K562 (cell line): ENCODE measurements at regions not wholly inside any gene's neighbourhood (a gene's known extent, or its start where the extent isn't known, plus 50 kb on each side); places are given as distances from the start of the nearest gene placed in this dataset.
"Not testable (repeated sequence)": the region's sequence is repeated elsewhere in the genome, so short reads cannot be mapped to it uniquely, and the experiment has no call there.

Experiments used
- ATAC-seq: fragments of 200-7000 bp; cut with Tn5 transposase; 3 replicates; pipeline ENCODE4 v1.9.1; 2020; ENCODE audit warnings: moderate library complexity
- BruUV-seq: library from RNA; stranded (reverse); fragments of 400-500 nt; replicated peaks from 2 replicates; lab custom pipeline; 2021; lab: Mats Ljungman, UMichigan
- CTCF ChIA-PET: fragments of 300-600 bp; formaldehyde crosslinking; extraction: SDS; loops from one replicate; lab custom pipeline; 2021; ENCODE audit warnings: low intra/inter-chr PET ratio; lab: Yijun Ruan, JAX
- POLR2A ChIA-PET: fragments of 300-600, 350-650 bp; sonication (Branson Sonifier 250); formaldehyde crosslinking; extraction: SDS; loops from one replicate; lab custom pipeline; 2021; ENCODE audit warnings: antibody characterized with exemption, inconsistent platforms; lab: Yijun Ruan, JAX
- DNase-seq, 4 experiments: peaks; one replicate each; pipeline versions ENCODE4 v3.0.0 to v3.0.0-alpha.2; 2011 to 2018; ENCODE audit warnings: low spot score in 3 of 4, mixed read lengths in 3 of 4; ENCODE audit errors: extremely low read depth in 1 of 4
- FAIRE-seq: peaks from 2 replicates; lab custom pipeline; 2011; peaks lifted over from hg19 to GRCh38; lab: Jason Lieb, UNC
- H2AFZ ChIP-seq: 2 replicates; pipeline ENCODE4 v1.6.0; 2011; ENCODE audit warnings: low read depth, low read length, control low read depth, inconsistent platforms
- H3K27ac ChIP-seq: fragments of 200-600 bp; 3 replicates; pipeline ENCODE4 v1.8.0; 2011; ENCODE audit warnings: low read depth, mild to moderate bottlenecking, control low read depth, inconsistent platforms, low read length, moderate library complexity, mixed read lengths; ENCODE audit errors: extremely low read depth
- H3K27me3 ChIP-seq, 2 experiments: fragments of 300-600 bp in 1 of 2; 2 replicates in 1 of 2; 3 replicates in 1 of 2; pipeline versions ENCODE4 v1.6.0 to v1.8.0; 2011; ENCODE audit warnings: inconsistent platforms in 2 of 2, low read length in 2 of 2, mild to moderate bottlenecking in 1 of 2, mixed read lengths in 1 of 2, moderate library complexity in 1 of 2; ENCODE audit not compliant: control insufficient read depth in 2 of 2, insufficient read depth in 2 of 2
- H3K36me3 ChIP-seq: fragments of 300-600 bp; 3 replicates; pipeline ENCODE4 v1.8.0; 2011; ENCODE audit warnings: mild to moderate bottlenecking, low read length, inconsistent platforms; ENCODE audit not compliant: control insufficient read depth, insufficient read depth
- H3K4me1 ChIP-seq, 2 experiments: fragments of 200-600 bp in 1 of 2; replicated peaks in 1 of 2; 2 replicates in 1 of 2; 3 replicates in 1 of 2; pipeline versions ENCODE4 v1.5.1 to v1.8.0; 2011; ENCODE audit warnings: inconsistent platforms in 2 of 2, low read length in 2 of 2, mild to moderate bottlenecking in 1 of 2, mixed read lengths in 1 of 2, moderate library complexity in 1 of 2; ENCODE audit not compliant: control insufficient read depth in 2 of 2, insufficient read depth in 2 of 2
- H3K4me2 ChIP-seq: 2 replicates; pipeline ENCODE4 v1.6.1; 2011; ENCODE audit warnings: low read length, control low read depth, inconsistent platforms, mixed read lengths; ENCODE audit not compliant: insufficient read depth
- H3K4me3 ChIP-seq: fragments of 200-600 bp; sonication (generic), shearing (Covaris generic); 2 replicates; pipeline ENCODE4 v1.5.1; 2016; ENCODE audit warnings: control low read depth, inconsistent platforms
- H3K79me2 ChIP-seq: fragments of 200-600 bp; 3 replicates; pipeline ENCODE4 v1.8.0; 2011; ENCODE audit warnings: low read length, inconsistent platforms; ENCODE audit not compliant: control insufficient read depth, insufficient read depth
- H3K9ac ChIP-seq, 2 experiments: 2 replicates each; pipeline versions ENCODE4 v1.6.0 to v1.6.1; 2011; ENCODE audit warnings: low read depth in 2 of 2, low read length in 2 of 2, control low read depth in 1 of 2, inconsistent platforms in 1 of 2, mild to moderate bottlenecking in 1 of 2, mixed read lengths in 1 of 2; ENCODE audit not compliant: insufficient read depth in 1 of 2
- H3K9me1 ChIP-seq: one replicate; pipeline ENCODE4 v1.6.0; 2011; ENCODE audit warnings: inconsistent platforms, mild to moderate bottlenecking, low read length, moderate library complexity; ENCODE audit not compliant: control insufficient read depth, insufficient read depth
- H3K9me3 ChIP-seq: replicated peaks from 2 replicates; pipeline ENCODE4 v1.5.1; 2011; ENCODE audit warnings: low read depth, low read length, inconsistent platforms; ENCODE audit not compliant: control insufficient read depth, insufficient read depth
- H4K20me1 ChIP-seq: replicated peaks from 2 replicates; pipeline ENCODE4 v1.6.1; 2011; ENCODE audit warnings: low read length, inconsistent platforms, mixed read lengths; ENCODE audit not compliant: control insufficient read depth, insufficient read depth
- ETV1 ChIP-seq: fragments of 450-650 bp; conservative IDR thresholded peaks from 2 replicates; pipeline ENCODE4 v1.6.1; 2016; ENCODE audit warnings: missing genetic modification characterization, control low read depth, low read depth, missing compliant biosample characterization
- FOXA1 ChIP-seq: fragments of 450-650 bp; IDR thresholded peaks from 2 replicates; pipeline ENCODE4 v1.6.1; 2016; ENCODE audit warnings: mild to moderate bottlenecking, borderline replicate concordance
- KDM1A ChIP-seq, 2 experiments: fragments of 450-650 bp; IDR thresholded peaks; 2 replicates each; pipeline ENCODE4 v1.6.1; 2016; ENCODE audit warnings: mild to moderate bottlenecking in 2 of 2
- MED1 ChIP-seq: sonication (generic); formaldehyde crosslinking; IDR thresholded peaks from 2 replicates; pipeline ENCODE4 v1.8.1; 2023; ENCODE audit warnings: missing genetic modification reagents, borderline replicate concordance
- ZNF146 ChIP-seq: IDR thresholded peaks from one replicate; pipeline ENCODE4 v1.6.1; 2018; ENCODE audit warnings: missing compliant biosample characterization; ENCODE audit not compliant: unreplicated experiment
- WGBS: fragments of 100-300 bp; shearing (Covaris generic); methylation state at CpG from one replicate; pipeline ENCODE4 v1.1.6; 2016; ENCODE audit warnings: low coverage, mixed read lengths; ENCODE audit not compliant: insufficient coverage; ENCODE audit errors: missing lambda C conversion rate; 5-methylcytosine and 5-hydroxymethylcytosine counted together
- in situ Hi-C: fragments of 300-500 bp; cut with MboI; formaldehyde crosslinking; loops from 4 replicates; pipeline ENCODE4 v1.15.0; 2018; ENCODE audit warnings: inconsistent platforms, mixed read lengths
- intact Hi-C: fragments of 100-400 bp; cut with micrococcal nuclease; formaldehyde crosslinking; loops from 2 replicates; pipeline ENCODE4 v1.14.2; 2022
- TF ChIP-seq, protein P1 (sequence below): sonication (generic); formaldehyde crosslinking; IDR thresholded peaks from 2 replicates; pipeline ENCODE4 v1.8.1; 2023; ENCODE audit warnings: mild to moderate bottlenecking, missing genetic modification reagents

DNA sequence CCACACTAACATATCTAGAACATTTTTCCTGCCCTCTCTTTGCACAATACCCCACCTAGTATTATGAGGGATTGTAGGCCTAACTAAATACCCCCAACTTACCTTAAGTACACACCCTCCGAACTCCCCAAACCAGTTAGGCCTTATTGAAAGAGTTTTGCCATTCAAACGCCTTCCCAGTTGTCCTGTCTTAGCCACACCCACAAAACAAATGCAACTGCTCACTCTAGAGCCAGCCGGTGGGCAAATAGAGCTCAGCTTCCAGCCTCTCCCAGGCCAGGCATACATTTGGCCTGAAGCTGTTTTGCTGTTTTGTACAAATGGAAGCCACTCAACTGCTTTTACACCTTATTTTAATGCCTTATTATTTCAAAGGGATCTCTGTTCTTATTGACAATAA, 224.2 kb upstream of the RUNX1 start (continued):
- TF ChIP-seq, protein P1, sequence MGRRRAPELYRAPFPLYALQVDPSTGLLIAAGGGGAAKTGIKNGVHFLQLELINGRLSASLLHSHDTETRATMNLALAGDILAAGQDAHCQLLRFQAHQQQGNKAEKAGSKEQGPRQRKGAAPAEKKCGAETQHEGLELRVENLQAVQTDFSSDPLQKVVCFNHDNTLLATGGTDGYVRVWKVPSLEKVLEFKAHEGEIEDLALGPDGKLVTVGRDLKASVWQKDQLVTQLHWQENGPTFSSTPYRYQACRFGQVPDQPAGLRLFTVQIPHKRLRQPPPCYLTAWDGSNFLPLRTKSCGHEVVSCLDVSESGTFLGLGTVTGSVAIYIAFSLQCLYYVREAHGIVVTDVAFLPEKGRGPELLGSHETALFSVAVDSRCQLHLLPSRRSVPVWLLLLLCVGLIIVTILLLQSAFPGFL (CRISPR knock-in tag) = no peak
- no peak for TF ChIP-seq MED1 (CRISPR knock-in tag)
- no peak for TF ChIP-seq ETV1
- TF ChIP-seq FOXA1 = no peak

DNA sequence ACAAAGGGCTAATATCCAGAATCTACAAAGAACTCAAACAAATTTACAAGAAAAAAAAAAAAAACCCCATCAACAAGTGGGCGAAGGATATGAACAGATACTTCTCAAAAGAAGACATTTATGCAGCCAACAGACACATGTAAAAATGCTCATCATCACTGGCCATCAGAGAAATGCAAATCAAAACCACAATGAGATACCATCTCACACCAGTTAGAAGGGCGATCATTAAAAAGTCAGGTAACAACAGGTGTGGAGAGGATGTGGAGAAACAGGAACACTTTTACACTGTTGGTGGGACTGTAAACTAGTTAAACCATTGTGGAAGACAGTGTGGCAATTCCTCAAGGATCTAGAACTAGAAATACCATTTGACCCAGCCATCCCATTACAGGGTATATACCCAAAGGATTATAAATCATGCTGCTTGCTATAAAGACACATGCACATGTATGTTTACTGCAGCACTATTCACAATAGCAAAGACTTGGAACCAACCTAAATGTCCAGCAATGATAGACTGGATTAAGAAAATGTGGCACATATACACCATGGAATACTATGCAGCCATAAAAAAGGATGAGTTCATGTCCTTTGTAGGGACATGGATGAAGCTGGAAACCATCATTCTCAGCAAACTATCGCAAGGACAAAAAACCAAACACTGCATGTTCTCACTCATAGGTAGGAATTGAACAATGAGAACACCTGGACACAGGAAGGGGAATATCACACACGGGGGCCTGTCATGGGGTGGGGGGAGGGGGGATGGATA, 222.4 kb upstream of the RUNX1 start:
- H3K9me3 ChIP-seq, H3K9ac ChIP-seq, H3K4me3 ChIP-seq, CTCF ChIA-PET, in situ Hi-C loops, H3K79me2 ChIP-seq, ATAC-seq, DNase-seq, H3K27ac ChIP-seq, H3K27me3 ChIP-seq, H4K20me1 ChIP-seq, H3K4me2 ChIP-seq, H3K36me3 ChIP-seq, FAIRE-seq, intact Hi-C loops, H3K9me1 ChIP-seq, BruUV-seq, H2AFZ ChIP-seq, H3K4me1 ChIP-seq, POLR2A ChIA-PET: not testable (repeated sequence)
- WGBS = 58% methylated on average over 3 of the region's 4 CpGs
- peak in 1 of 2 experiments; percentile 43; a peak in 1 of 4 replicates for TF ChIP-seq KDM1A (IDR thresholded peaks at IDR 0.05)
- peak; percentile 42 for TF ChIP-seq ZNF146 (CRISPR knock-in tag)
- TF ChIP-seq, all 486 proteins: peak for 2; not testable (repeated sequence) for 484
